Activated CD4-positive, alpha-beta memory T cell treated with anti-CD3 and anti-CD28 coated beads for 36 hours (primary cell): ENCODE measurements at regions not wholly inside any gene's neighbourhood (a gene's known extent, or its start where the extent isn't known, plus 50 kb on each side); places are given as distances from the start of the nearest gene placed in this dataset.

Experiments used
- CTCF ChIA-PET: fragments of 350-600 bp; sonication (Branson Sonifier 250); formaldehyde crosslinking; loops from one replicate; lab custom pipeline; 2021; ENCODE audit warnings: antibody characterized with exemption, inconsistent platforms; lab: Charles Lee
- POLR2A ChIA-PET: fragments of 350-600 bp; sonication (Branson Sonifier 250); formaldehyde crosslinking; loops from one replicate; lab custom pipeline; 2021; ENCODE audit warnings: antibody characterized with exemption; lab: Charles Lee
- DNase-seq: peaks from one replicate; pipeline ENCODE4 v3.0.0-alpha.2; 2020
- H3K27ac Mint-ChIP-seq: one replicate; pipeline ENCODE4 v1.8.0; 2021; ENCODE audit warnings: mixed read lengths
- H3K27me3 Mint-ChIP-seq: one replicate; pipeline ENCODE4 v1.8.0; 2021; ENCODE audit warnings: mixed read lengths
- H3K36me3 Mint-ChIP-seq: one replicate; pipeline ENCODE4 v1.8.0; 2021; ENCODE audit warnings: mixed read lengths
- H3K4me1 Mint-ChIP-seq: one replicate; pipeline ENCODE4 v1.8.0; 2021; ENCODE audit warnings: low read depth, mixed read lengths
- H3K4me3 Mint-ChIP-seq: one replicate; pipeline ENCODE4 v1.8.0; 2021; ENCODE audit warnings: mild to moderate bottlenecking, mixed read lengths
- H3K9me3 Mint-ChIP-seq: one replicate; pipeline ENCODE4 v1.8.0; 2021; ENCODE audit warnings: mixed read lengths
- intact Hi-C: fragments of 100-400 bp; cut with micrococcal nuclease; formaldehyde crosslinking; loops from one replicate; pipeline ENCODE4 v1.15.1; 2023

DNA sequence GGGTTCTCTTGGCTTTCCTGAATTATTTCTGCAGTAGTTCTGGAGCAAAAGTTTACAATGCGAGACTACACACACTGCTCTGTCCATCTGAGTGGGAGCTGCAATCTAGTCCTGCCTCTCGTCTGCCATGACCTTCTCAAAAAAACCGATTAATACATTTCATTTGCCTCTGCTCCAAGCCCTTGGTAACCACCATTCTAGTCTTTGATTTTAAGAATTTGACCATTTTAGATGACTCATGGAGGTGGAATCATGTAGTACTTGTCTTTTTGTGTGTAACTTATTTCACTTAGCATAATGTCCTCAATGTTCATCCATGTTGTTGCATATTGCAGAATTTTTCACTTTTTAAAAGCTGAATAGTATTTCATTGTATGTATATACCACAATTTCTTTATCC lies 356.9 kb downstream of the SV2B start:
- H3K27ac Mint-ChIP-seq = no peak overlapping the region
- peaks cover 10% of the 10 kb centered on the region for H3K36me3 Mint-ChIP-seq
- POLR2A ChIA-PET = no interaction called here
- intact Hi-C loops = no loop called here
- no peaks in the 10 kb centered on the region for H3K27me3 Mint-ChIP-seq
- peaks cover 22% of the 10 kb centered on the region for H3K9me3 Mint-ChIP-seq
- CTCF ChIA-PET = no interaction called here
- H3K4me3 Mint-ChIP-seq = no peak overlapping the region
- DNase-seq = no peak
- H3K4me1 Mint-ChIP-seq = peaks cover 36% of the 10 kb centered on the region

GRCh38 chr15:91461377-91461776 lies 361.3 kb downstream of the SV2B start:
- H3K4me1 Mint-ChIP-seq = peaks cover 8% of the 10 kb centered on the region
- ChIA-PET CTCF (no interaction called here), POLR2A (no interaction called here)
- no peak overlapping the region for H3K4me3 Mint-ChIP-seq
- no peaks in the 10 kb centered on the region for H3K36me3 Mint-ChIP-seq
- H3K9me3 Mint-ChIP-seq = no peaks in the 10 kb centered on the region
- H3K27me3 Mint-ChIP-seq = no peaks in the 10 kb centered on the region
- no peak overlapping the region for H3K27ac Mint-ChIP-seq
- DNase-seq = no peak
- intact Hi-C loops = no loop called here

- Mint-ChIP-seq H3K36me3 (no peaks in the 10 kb centered on the region), H3K27me3 (no peaks in the 10 kb centered on the region), H3K4me1 (peaks cover 28% of the 10 kb centered on the region), H3K27ac (no peak overlapping the region), H3K4me3 (no peak overlapping the region), H3K9me3 (no peaks in the 10 kb centered on the region)
- intact Hi-C loops = no loop called here
- POLR2A ChIA-PET = no interaction called here
- no peak for DNase-seq
- CTCF ChIA-PET = no interaction called here
Measured at GRCh38 chr15:91465086-91465485, 365.0 kb downstream of the SV2B start.

DNA sequence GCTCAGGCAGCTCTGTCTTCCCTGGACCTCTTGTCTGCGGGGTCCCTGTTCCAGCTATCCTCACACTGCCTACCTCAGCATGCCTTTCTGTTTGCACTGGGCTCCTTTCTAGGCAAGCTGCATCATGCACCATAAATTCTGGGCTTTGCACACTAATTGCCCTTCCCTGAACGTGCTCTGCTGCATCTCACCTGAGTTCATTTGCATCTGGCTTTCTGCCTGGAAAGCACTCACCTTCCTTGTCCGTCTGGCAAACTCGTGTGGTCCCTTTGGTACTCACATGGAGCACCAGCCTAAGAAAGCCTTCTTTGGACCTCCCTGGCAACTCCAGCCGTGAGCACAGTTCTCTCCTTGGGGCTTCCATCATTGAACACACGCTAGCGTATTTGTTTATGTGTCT lies 365.6 kb downstream of the SV2B start:
- Mint-ChIP-seq H3K27me3 (no peaks in the 10 kb centered on the region), H3K4me3 (no peak overlapping the region), H3K36me3 (no peaks in the 10 kb centered on the region), H3K4me1 (peaks cover 34% of the 10 kb centered on the region), H3K27ac (no peak overlapping the region), H3K9me3 (no peaks in the 10 kb centered on the region)
- intact Hi-C loops = no loop called here
- POLR2A ChIA-PET = no interaction called here
- CTCF ChIA-PET = no interaction called here
- no peak for DNase-seq

- intact Hi-C loops = loop anchor here (1.0 kb wide), 1 partner anchor 388 kb away; no protein-coding TSS in a partner anchor
- Mint-ChIP-seq H3K36me3 (no peaks in the 10 kb centered on the region), H3K4me3 (peak overlapping the region; percentile 27), H3K4me1 (peaks cover 55% of the 10 kb centered on the region), H3K27me3 (no peaks in the 10 kb centered on the region), H3K9me3 (no peaks in the 10 kb centered on the region), H3K27ac (peak overlapping the region; percentile 83)
- ChIA-PET CTCF (interaction anchor here (0.8 to 1.6 kb wide), 3 partner anchors 167 to 381 kb away, joined by 4 to 5 read pairs (median 5); no protein-coding TSS in a partner anchor), POLR2A (no interaction called here)
- peak; percentile 52 for DNase-seq
Measured at GRCh38 chr15:91468871-91469580, 369.0 kb downstream of the SV2B start.

DNA sequence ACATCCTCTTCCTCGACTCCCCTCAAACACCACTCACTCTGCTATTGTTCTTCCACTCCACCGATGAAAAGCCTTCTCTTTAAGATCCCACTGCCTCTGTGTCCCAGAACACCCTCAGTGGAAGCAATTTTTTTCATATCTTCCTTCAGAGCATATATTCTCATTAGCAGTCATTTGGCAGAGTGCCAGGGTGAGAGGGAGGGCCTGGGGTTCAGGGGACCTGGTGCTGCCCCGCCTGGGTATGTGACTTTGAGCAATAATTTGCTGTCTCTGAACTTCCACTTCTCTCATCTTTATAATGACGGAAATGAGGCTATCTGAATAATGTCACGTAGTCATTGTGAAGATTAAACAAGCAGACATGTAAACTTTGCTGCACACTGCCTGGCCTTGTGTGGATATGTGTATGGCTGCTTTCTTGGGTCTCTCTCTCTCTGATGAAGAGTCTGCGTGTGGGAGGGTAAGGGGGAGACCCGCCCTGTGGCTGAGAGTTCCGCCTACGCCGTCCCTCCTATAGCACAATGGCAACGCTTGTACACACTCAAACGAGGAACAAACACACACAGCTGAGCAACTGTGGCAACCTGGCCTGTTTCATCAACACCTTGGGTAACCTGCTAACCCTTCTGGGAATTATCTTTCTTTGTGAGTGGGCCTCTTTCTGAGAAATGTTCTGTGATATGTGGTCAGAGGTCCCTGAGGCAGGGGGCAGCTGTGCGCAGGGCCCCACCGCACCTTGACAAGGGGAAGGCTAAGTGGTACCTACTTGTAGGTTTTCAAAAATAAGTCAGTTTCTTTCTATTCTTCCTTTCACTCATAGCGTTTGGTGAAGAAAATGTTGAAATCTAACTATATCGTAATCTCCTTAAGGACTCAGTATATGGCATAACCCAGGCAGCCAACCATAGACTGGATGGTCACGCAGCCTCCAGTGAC lies 369.8 kb downstream of the SV2B start:
- intact Hi-C loops = loop anchor here (1.0 to 5.0 kb wide), 6 partner anchors 44 to 542 kb away; no protein-coding TSS in a partner anchor
- peak overlapping the region; percentile 27 for H3K4me3 Mint-ChIP-seq
- H3K27ac Mint-ChIP-seq = peak overlapping the region; percentile 83
- H3K27me3 Mint-ChIP-seq = no peaks in the 10 kb centered on the region
- H3K4me1 Mint-ChIP-seq = peaks cover 58% of the 10 kb centered on the region
- POLR2A ChIA-PET = no interaction called here
- peak; percentile 87 for DNase-seq
- CTCF ChIA-PET = interaction anchor here (1.2 to 1.6 kb wide), 2 partner anchors 168 to 237 kb away, joined by 5 read pairs; no protein-coding TSS in a partner anchor
- H3K9me3 Mint-ChIP-seq = no peaks in the 10 kb centered on the region
- H3K36me3 Mint-ChIP-seq = no peaks in the 10 kb centered on the region

DNA sequence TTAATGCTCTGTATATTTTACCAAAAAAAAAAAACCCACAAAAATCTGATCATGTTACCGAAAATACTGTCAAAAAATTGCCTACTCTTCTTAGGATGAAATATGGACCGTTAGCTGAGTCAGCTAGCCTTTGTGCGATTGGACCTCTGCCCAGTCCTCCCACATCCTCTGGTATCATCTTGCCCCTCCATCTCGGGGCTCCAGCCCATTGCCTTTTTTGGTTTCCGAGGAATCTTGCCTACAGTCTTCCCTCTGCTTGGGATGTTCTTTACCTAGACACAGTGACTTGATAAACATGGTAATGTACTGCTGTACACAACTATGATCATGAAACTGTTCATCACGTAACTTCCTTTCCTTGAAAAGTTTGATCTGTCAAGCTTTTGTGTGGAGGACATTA lies 371.4 kb downstream of the SV2B start:
- peak; percentile 22 for DNase-seq
- intact Hi-C loops = loop anchor here (2.0 to 5.0 kb wide), 2 partner anchors 163 to 541 kb away; no protein-coding TSS in a partner anchor
- no peaks in the 10 kb centered on the region for H3K36me3 Mint-ChIP-seq
- ChIA-PET CTCF (interaction anchor here (0.7 kb wide), 1 partner anchor 468 kb away, joined by 3 read pairs; no protein-coding TSS in a partner anchor), POLR2A (no interaction called here)
- no peaks in the 10 kb centered on the region for H3K27me3 Mint-ChIP-seq
- no peak overlapping the region for H3K4me3 Mint-ChIP-seq
- no peak overlapping the region for H3K27ac Mint-ChIP-seq
- peaks cover 56% of the 10 kb centered on the region for H3K4me1 Mint-ChIP-seq
- H3K9me3 Mint-ChIP-seq = no peaks in the 10 kb centered on the region

DNA sequence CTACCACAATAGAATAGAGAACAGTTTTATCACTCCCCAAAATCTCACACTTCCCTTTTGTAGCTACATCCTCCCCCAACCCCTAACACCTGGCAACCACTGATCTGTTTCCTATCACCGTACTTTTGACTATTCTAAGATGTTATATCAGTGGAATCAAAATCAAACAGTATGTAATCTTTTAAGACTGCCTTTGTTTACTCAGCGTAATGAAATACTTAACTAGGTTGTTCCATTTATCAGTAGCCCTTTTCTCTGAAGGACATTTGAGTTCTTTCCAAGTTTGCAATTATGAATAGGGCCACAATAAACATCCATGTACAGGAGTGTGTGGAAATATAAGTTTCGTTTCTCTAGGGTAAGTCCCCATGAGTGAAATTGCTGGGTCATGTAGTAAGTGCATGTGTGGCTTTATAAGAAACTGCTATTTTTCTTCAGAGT lies 372.3 kb downstream of the SV2B start:
- Mint-ChIP-seq H3K27ac (peak overlapping the region; percentile 55), H3K27me3 (no peaks in the 10 kb centered on the region), H3K36me3 (no peaks in the 10 kb centered on the region), H3K9me3 (no peaks in the 10 kb centered on the region), H3K4me1 (peaks cover 58% of the 10 kb centered on the region), H3K4me3 (no peak overlapping the region)
- DNase-seq = peak; percentile 41
- POLR2A ChIA-PET = no interaction called here
- intact Hi-C loops = loop anchor here (5.0 kb wide), 1 partner anchor 540 kb away; no protein-coding TSS in a partner anchor
- CTCF ChIA-PET = interaction anchor here (0.7 kb wide), 1 partner anchor 467 kb away, joined by 3 read pairs; no protein-coding TSS in a partner anchor

- intact Hi-C loops = loop anchor here (5.0 kb wide), 1 partner anchor 538 kb away; no protein-coding TSS in a partner anchor
- no peaks in the 10 kb centered on the region for H3K27me3 Mint-ChIP-seq
- no peaks in the 10 kb centered on the region for H3K9me3 Mint-ChIP-seq
- H3K27ac Mint-ChIP-seq = no peak overlapping the region
- DNase-seq = no peak
- CTCF ChIA-PET = no interaction called here
- POLR2A ChIA-PET = no interaction called here
- no peak overlapping the region for H3K4me3 Mint-ChIP-seq
- H3K4me1 Mint-ChIP-seq = peaks cover 51% of the 10 kb centered on the region
- no peaks in the 10 kb centered on the region for H3K36me3 Mint-ChIP-seq
Measured at GRCh38 chr15:91473894-91474545, 374.0 kb downstream of the SV2B start.

- Mint-ChIP-seq H3K27me3 (no peaks in the 10 kb centered on the region), H3K27ac (no peak overlapping the region), H3K9me3 (no peaks in the 10 kb centered on the region), H3K36me3 (no peaks in the 10 kb centered on the region), H3K4me1 (peaks cover 45% of the 10 kb centered on the region), H3K4me3 (no peak overlapping the region)
- CTCF ChIA-PET = no interaction called here
- no peak for DNase-seq
- intact Hi-C loops = no loop called here
- POLR2A ChIA-PET = no interaction called here
Measured at GRCh38 chr15:91476861-91477260, 376.6 kb upstream of the SLCO3A1 start.

GRCh38 chr15:91478717-91479191 lies 374.8 kb upstream of the SLCO3A1 start:
- POLR2A ChIA-PET = no interaction called here
- H3K4me3 Mint-ChIP-seq = no peak overlapping the region
- intact Hi-C loops = no loop called here

More at GRCh38 chr15:91478717-91479191, 374.8 kb upstream of the SLCO3A1 start:
- no peak overlapping the region for H3K27ac Mint-ChIP-seq
- H3K4me1 Mint-ChIP-seq = peaks cover 52% of the 10 kb centered on the region
- DNase-seq = no peak
- H3K27me3 Mint-ChIP-seq = no peaks in the 10 kb centered on the region
- H3K9me3 Mint-ChIP-seq = no peaks in the 10 kb centered on the region
- CTCF ChIA-PET = no interaction called here
- H3K36me3 Mint-ChIP-seq = no peaks in the 10 kb centered on the region
